ENCODE measurements at regions not wholly inside any gene's neighbourhood (a gene's known extent, or its start where the extent isn't known, plus 50 kb on each side); places are given as distances from the start of the nearest gene placed in this dataset.
"Not testable (repeated sequence)": the region's sequence is repeated elsewhere in the genome, so short reads cannot be mapped to it uniquely, and the experiment has no call there.

DNA sequence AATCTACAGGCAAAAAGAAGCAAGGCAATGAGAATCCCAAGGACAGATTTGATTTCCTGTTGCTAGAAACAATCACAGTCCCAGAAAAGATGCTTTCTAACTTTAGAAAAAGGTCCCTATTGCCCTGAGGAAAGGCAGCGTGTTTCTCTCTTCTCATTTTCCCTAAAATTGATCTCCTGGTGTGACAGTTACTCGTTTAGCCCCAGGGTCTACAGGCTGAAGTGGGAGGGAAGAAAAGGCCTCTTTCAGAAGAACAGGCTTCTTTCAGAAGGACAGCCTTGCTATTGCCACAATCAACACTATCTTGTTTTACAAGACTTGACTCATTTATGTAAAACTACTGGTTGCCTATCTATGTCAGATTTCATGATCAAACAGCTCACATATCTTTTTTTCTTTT is 121.8 kb upstream of the OR4E1 start:
- POLR2A ChIA-PET = no interaction called here
- H3K4me3 Mint-ChIP-seq = no peak overlapping the region
- Histone ChIP-seq H3K36me3 (replicated peaks in 1 of 2; ENCODE audit: control extremely low read depth in 1 of 2, control insufficient read depth in 1 of 2, extremely low read depth in 1 of 2, insufficient read depth in 2 of 2, low read length in 1 of 2) (no peaks in the 10 kb centered on the region), H3K27ac (ENCODE audit: low read length in 2 of 2) (no peak overlapping the region), H3K79me2 (ENCODE audit: control insufficient read depth, insufficient read depth, low read length) (no peaks in the 10 kb centered on the region), H3K4me3 (ENCODE audit: control extremely low read depth in 1 of 5, extremely low read depth in 1 of 5, insufficient read depth in 1 of 5, low read depth in 2 of 5, low read length in 4 of 5) (no peak overlapping the region), H3K9me3 (ENCODE audit: control extremely low read depth in 1 of 3, control insufficient read depth in 2 of 3, insufficient read depth in 1 of 3, low read length in 2 of 3) (peaks cover 0 to 8% (median 0%) of the 10 kb centered on the region in 3 donors), H2AFZ (ENCODE audit: insufficient read depth, low read depth, low read length, poor library complexity, severe bottlenecking) (no peak overlapping the region), H3K4me2 (replicated peaks; ENCODE audit: low read depth, low read length, poor library complexity, severe bottlenecking) (no peak overlapping the region), H3K4me1 (ENCODE audit: control insufficient read depth in 2 of 2, insufficient read depth in 2 of 2, low read length in 2 of 2) (no peaks in the 10 kb centered on the region), H4K20me1 (ENCODE audit: control insufficient read depth, insufficient read depth, low read length, poor library complexity, severe bottlenecking) (no peaks in the 10 kb centered on the region), H3K9ac (ENCODE audit: low read length) (no peak overlapping the region), H3K27me3 (replicated peaks in 1 of 4; ENCODE audit: control extremely low read depth in 1 of 4, control insufficient read depth in 3 of 4, insufficient read depth in 4 of 4, low read length in 3 of 4) (peaks cover 0 to 2% (median 0%) of the 10 kb centered on the region in 4 experiments)
- H3K9me3 Mint-ChIP-seq (ENCODE audit: insufficient read depth) = peaks cover 6% of the 10 kb centered on the region
- ATAC-seq (ENCODE audit: low read depth) (no peak), DNase-seq (no peak)
- H3K4me1 Mint-ChIP-seq = no peaks in the 10 kb centered on the region
- CTCF ChIA-PET = no interaction called here
- H3K27me3 Mint-ChIP-seq = peaks cover 12% of the 10 kb centered on the region
- intact Hi-C loops (cut with micrococcal nuclease) = no loop called here
- WGBS (ENCODE audit: insufficient coverage) = no CpG with 5 or more reads among the region's 2 CpGs
- TF ChIP-seq EZH2 (IDR thresholded peaks at IDR 0.05; ENCODE audit: borderline replicate concordance, insufficient read depth, low read depth, low read length, poor library complexity, severe bottlenecking) = no peak
- TF ChIP-seq CTCF (IDR thresholded peaks at IDR 0.05) = no peak
- no peak overlapping the region for H3K27ac Mint-ChIP-seq

DNA sequence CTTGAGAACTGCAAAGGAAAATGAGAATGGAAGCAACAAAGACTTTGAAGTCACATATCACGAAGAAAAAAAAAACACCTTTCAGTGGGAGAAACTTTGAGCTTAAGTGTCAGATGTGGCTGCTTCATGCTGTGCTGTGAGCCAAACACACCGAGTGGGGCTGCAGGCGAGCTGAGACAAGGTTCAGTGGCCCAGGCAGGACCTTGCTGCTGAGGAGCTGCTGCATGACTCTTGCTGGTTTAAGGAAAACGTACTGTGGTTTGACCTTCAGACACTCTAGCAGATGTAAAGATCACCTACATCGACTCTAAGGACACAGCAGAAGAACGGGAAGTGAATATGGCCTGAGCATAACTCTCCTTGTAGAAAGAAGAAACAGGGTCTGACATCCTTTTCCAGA is 118.1 kb upstream of the OR4E1 start:
- 75% methylated on average over 3 of the region's 6 CpGs for WGBS (ENCODE audit: insufficient coverage)
- H3K79me2 ChIP-seq (ENCODE audit: control insufficient read depth, insufficient read depth, low read length) = no peaks in the 10 kb centered on the region
- H3K36me3 ChIP-seq (replicated peaks in 1 of 2; ENCODE audit: control extremely low read depth in 1 of 2, control insufficient read depth in 1 of 2, extremely low read depth in 1 of 2, insufficient read depth in 2 of 2, low read length in 1 of 2) = no peaks in the 10 kb centered on the region
- H3K4me3 ChIP-seq (ENCODE audit: control extremely low read depth in 1 of 5, extremely low read depth in 1 of 5, insufficient read depth in 1 of 5, low read depth in 2 of 5, low read length in 4 of 5) = no peak overlapping the region
- CTCF ChIA-PET = interaction anchor here (0.9 kb wide), 1 partner anchor 11 kb away, joined by 3 read pairs; no protein-coding TSS in a partner anchor
- Mint-ChIP-seq H3K27me3 (peaks cover 4% of the 10 kb centered on the region), H3K4me1 (no peaks in the 10 kb centered on the region), H3K9me3 (ENCODE audit: insufficient read depth) (peaks cover 6% of the 10 kb centered on the region), H3K27ac (no peak overlapping the region), H3K4me3 (no peak overlapping the region)
- TF ChIP-seq CTCF (IDR thresholded peaks at IDR 0.05) (no peak), EZH2 (IDR thresholded peaks at IDR 0.05; ENCODE audit: borderline replicate concordance, insufficient read depth, low read depth, low read length, poor library complexity, severe bottlenecking) (no peak)
- peaks cover 0 to 2% (median 0%) of the 10 kb centered on the region in 4 experiments for H3K27me3 ChIP-seq (replicated peaks in 1 of 4; ENCODE audit: control extremely low read depth in 1 of 4, control insufficient read depth in 3 of 4, insufficient read depth in 4 of 4, low read length in 3 of 4)
- intact Hi-C loops (cut with micrococcal nuclease) = no loop called here
- no peak overlapping the region for H3K27ac ChIP-seq (ENCODE audit: low read length in 2 of 2)
- H4K20me1 ChIP-seq (ENCODE audit: control insufficient read depth, insufficient read depth, low read length, poor library complexity, severe bottlenecking) = no peaks in the 10 kb centered on the region
- no peaks in the 10 kb centered on the region for H3K4me1 ChIP-seq (ENCODE audit: control insufficient read depth in 2 of 2, insufficient read depth in 2 of 2, low read length in 2 of 2)
- H3K4me2 ChIP-seq (replicated peaks; ENCODE audit: low read depth, low read length, poor library complexity, severe bottlenecking) = no peak overlapping the region
- POLR2A ChIA-PET = no interaction called here
- H3K9me3 ChIP-seq (ENCODE audit: control extremely low read depth in 1 of 3, control insufficient read depth in 2 of 3, insufficient read depth in 1 of 3, low read length in 2 of 3) = peaks cover 0 to 8% (median 2%) of the 10 kb centered on the region in 3 donors
- H2AFZ ChIP-seq (ENCODE audit: insufficient read depth, low read depth, low read length, poor library complexity, severe bottlenecking) = no peak overlapping the region
- ATAC-seq (ENCODE audit: low read depth) (no peak), DNase-seq (no peak)
- no peak overlapping the region for H3K9ac ChIP-seq (ENCODE audit: low read length)

- CTCF ChIA-PET; H3K27ac ChIP-seq (ENCODE audit: low read length in 2 of 2); H3K4me1 Mint-ChIP-seq; H3K4me3 ChIP-seq (ENCODE audit: control extremely low read depth in 1 of 5, extremely low read depth in 1 of 5, insufficient read depth in 1 of 5, low read depth in 2 of 5, low read length in 4 of 5); H3K27me3 ChIP-seq (replicated peaks in 1 of 4; ENCODE audit: control extremely low read depth in 1 of 4, control insufficient read depth in 3 of 4, insufficient read depth in 4 of 4, low read length in 3 of 4); DNase-seq; H3K9ac ChIP-seq (ENCODE audit: low read length); H3K9me3 ChIP-seq (ENCODE audit: control extremely low read depth in 1 of 3, control insufficient read depth in 2 of 3, insufficient read depth in 1 of 3, low read length in 2 of 3); H3K27ac Mint-ChIP-seq; H2AFZ ChIP-seq (ENCODE audit: insufficient read depth, low read depth, low read length, poor library complexity, severe bottlenecking); H3K4me3 Mint-ChIP-seq; H3K4me1 ChIP-seq (ENCODE audit: control insufficient read depth in 2 of 2, insufficient read depth in 2 of 2, low read length in 2 of 2); H3K9me3 Mint-ChIP-seq (ENCODE audit: insufficient read depth); H4K20me1 ChIP-seq (ENCODE audit: control insufficient read depth, insufficient read depth, low read length, poor library complexity, severe bottlenecking); H3K4me2 ChIP-seq (replicated peaks; ENCODE audit: low read depth, low read length, poor library complexity, severe bottlenecking); POLR2A ChIA-PET; H3K79me2 ChIP-seq (ENCODE audit: control insufficient read depth, insufficient read depth, low read length); intact Hi-C loops (cut with micrococcal nuclease); ATAC-seq (ENCODE audit: low read depth); H3K36me3 ChIP-seq (replicated peaks in 1 of 2; ENCODE audit: control extremely low read depth in 1 of 2, control insufficient read depth in 1 of 2, extremely low read depth in 1 of 2, insufficient read depth in 2 of 2, low read length in 1 of 2): not testable (repeated sequence)
- WGBS (ENCODE audit: insufficient coverage) = no CpG with 5 or more reads among the region's 1 CpG
- peaks cover 13% of the 10 kb centered on the region for H3K27me3 Mint-ChIP-seq
Observed at GRCh38 chr14:21788687-21789086, 115.1 kb upstream of the OR4E1 start.
